T-helper 2 cell (primary cell): ENCODE measurements at regions not wholly inside any gene's neighbourhood (a gene's known extent, or its start where the extent isn't known, plus 50 kb on each side); places are given as distances from the start of the nearest gene placed in this dataset.

Source experiments
- DNase-seq, 5 experiments: peaks; one replicate each; pipeline versions ENCODE4 v3.0.0 to v3.0.0-alpha.2; 2012 to 2022

- no peak for DNase-seq
Measured at GRCh38 chr3:44098656-44099415, 142.8 kb upstream of the TOPAZ1 start.

- DNase-seq = no peak
Measured at GRCh38 chr3:44099566-44100297, 142.0 kb upstream of the TOPAZ1 start.

- DNase-seq = no peak
Measured at GRCh38 chr3:44100298-44100695, 141.4 kb upstream of the TOPAZ1 start.

DNA sequence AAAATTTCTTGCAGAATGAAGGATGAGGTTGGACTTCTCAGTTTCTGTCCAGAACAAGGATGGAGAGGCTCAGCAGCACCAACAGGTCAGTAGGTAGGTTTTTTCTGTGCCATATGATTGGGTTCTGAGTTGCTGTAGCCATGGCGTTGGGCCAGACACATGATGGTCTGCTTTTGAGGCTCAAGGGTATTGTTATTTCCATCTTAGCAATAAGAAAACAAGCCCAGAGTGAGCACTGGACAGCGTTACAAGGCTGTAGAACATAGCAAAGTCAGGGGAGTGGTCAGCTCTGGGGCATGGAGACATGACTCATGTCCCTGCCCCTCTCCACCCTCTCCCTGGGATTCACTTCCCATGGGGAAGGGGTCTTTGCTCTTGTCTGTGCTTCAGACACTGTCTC lies 137.6 kb upstream of the TOPAZ1 start:
- no peak for DNase-seq

- peak in 1 of 5 experiments; percentile 49 for DNase-seq
Measured at GRCh38 chr3:44104668-44105321, 136.9 kb upstream of the TOPAZ1 start.

DNA sequence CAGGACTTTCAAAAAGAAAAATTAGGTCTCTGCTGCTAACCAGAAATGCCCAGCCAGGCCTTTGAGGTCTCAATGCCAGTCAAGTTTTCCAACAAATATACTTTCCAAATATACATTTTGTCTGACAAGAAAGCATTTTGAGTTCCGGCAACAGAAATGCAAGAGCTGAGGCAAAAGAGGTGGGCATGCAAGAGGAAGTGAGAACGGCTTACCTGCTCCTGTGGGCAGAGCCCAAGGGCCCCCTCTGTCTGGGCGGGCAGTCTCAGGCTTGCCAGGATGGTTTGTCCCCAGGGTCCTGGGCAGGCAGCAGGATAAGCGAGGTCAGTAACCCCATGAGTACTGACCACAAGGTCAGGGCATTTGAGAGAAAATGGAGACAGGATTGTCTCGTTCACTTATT lies 136.1 kb upstream of the TOPAZ1 start:
- DNase-seq = no peak

DNA sequence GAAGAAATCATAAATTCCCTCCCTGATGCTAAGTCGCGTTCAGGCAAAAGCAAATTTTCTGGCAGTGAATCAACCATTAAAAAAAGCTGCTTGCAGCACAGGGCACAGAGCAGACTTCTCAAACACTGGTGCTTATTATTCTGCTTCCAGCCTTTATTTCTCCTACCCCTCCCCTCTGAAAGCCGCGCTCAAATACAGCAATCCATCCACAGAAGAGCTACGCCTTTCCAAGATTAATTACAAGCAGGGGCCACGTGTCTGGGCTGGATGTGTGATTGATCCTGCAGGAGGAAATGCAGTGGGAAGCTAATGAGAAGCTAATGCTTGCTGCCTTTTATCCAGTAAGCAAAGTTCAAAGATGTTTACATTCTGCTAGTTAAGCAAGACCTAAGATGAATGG lies 134.9 kb upstream of the TOPAZ1 start:
- no peak for DNase-seq

DNA sequence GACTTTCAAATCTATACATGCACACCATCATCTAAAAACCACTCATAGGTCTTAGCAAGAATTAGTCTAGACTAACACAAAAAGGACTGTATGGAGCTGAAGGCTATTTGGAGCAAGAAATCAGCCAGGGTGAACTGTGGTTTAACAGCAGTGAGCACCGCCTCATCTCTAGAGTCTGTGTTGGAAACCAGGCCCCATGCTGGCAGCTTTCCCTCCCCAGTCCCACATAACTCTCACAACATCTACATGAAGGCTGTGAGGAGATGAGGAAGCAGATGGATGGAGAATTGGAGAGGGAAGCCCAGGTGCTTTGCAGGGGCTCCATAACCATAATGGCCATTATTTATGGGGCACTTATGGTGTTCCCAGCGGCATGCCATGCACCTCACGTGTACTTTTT lies 133.2 kb upstream of the TOPAZ1 start:
- DNase-seq = no peak

DNA sequence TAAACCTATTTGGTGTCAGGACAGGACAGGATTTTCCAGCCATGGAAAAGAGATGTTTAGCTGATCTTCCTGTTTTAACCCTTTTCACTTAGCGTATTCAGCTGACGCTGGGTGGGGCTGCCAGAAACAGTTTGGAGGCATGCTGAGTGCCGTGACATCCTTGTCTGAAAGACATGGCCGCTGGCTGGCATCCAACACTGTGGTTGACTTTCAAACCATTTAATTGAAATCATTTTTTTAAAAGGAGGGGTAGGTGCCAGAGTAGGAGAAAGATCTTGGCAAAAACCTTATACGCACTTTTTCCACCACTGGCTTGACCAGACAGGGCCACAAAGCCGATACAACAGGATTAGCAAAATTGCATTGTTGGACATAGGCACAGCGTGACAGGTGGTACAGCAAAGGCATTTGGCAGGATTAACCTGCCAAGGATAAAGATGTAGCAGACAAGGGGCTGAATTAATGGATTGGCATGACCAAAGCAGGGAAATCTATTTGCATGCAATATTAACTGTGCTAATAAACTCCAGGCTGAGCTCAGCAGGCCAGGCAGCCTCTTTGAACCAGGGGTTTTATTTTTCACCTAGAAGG lies 131.8 kb upstream of the TOPAZ1 start:
- DNase-seq = no peak

DNA sequence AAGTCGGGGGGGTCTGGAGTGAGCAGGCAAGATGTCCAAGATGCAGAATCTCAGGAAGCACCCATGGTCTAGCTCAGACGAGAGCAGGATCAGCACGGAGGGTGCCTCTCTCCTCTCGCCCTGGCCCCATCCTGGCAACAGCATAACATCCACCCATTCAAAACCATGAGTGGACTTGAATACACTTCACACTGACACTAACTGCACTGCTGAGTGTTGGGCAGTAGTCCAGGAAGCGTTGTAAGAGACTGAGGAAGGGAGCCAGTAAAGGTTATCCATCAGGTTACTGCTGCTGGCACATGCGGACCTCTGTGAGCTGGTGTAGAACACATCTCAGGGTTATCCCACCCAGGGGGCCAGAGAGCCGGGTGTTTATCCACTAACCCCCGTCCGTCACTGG lies 131.0 kb upstream of the TOPAZ1 start:
- DNase-seq = no peak

GRCh38 chr3:44111482-44111881 lies 130.2 kb upstream of the TOPAZ1 start:
- no peak for DNase-seq

GRCh38 chr3:44114142-44114541 lies 127.5 kb upstream of the TOPAZ1 start:
- peak in 1 of 5 experiments; percentile 9 for DNase-seq

DNA sequence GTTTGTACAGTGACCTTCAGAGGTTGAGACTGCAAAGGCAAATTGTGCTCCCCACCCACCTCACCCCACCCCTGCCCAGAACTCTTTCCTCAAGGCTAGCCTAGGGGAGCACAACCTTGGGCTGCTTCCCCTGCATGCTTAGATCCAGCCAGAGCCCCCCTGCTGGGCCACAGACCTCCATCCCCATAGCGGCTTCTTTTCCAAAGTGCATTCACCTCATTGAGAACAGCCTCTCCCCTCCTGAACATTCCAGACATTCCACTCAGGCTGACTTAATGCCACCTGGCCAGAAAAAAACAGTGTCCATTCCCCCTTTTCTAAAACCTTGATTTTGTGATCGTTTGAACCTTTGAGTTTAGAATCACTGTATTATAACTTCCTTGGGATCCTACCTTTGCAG lies 124.4 kb upstream of the TOPAZ1 start:
- DNase-seq = no peak

- DNase-seq = no peak
Measured at GRCh38 chr3:44117736-44118135, 124.0 kb upstream of the TOPAZ1 start.

DNA sequence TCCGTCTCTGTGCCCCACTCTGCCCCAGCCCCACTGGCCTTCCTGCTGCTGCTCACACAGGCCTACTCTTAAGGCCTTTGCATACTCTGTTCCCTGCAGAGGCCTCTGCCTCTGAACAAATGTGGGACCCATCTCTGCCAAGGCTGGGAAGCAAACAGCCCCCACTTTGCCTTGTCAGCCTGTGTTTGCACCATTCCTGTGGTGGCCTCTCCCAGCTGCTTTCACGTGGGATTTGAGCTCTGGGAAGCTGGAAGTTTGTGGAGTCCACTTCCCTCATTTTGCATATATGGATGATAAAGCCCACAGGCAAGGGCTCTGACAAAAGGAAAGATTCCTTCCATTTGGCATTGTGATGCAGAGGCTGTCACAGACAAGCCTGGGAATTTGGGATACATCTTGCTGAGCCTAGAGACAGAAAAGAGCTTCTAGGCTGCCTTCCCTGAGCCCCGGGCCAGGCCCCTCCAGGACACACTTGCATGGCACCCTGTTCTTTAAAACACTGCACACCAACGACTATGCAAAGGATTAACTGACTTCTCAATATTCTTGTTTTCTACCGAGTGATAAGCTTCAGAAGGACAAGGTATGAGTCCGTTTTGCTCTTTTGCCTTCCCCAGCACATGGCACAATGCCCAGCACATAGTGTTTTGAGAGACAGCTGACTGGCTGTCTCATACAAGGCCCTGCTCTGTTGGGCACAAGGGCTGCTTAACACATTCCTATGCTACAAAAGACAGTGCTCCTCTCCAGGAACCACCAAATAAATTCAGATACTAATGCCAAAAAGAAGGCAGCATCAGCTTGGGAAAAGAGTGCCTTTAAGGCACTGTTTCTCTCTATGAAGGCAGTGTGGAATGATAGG lies 120.7 kb upstream of the TOPAZ1 start:
- DNase-seq = no peak

DNA sequence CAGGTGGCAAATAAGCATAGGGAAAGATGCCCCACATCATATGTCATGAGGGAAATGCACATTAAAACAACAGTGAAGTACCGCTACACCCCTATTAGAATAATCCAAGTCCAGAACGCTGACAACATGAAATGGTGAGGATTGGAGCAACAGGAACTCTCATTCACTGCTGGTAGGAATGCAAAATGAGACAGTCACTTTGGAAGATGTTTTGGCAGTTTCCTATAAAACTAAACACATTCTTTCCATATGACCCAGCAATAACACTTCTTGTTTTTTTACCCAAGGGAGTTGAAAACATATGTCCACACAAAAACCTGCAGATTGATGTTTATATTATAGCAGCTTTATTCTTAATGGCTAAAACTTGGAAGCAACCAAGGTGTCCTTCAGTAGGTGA lies 116.4 kb upstream of the TOPAZ1 start:
- DNase-seq = no peak

GRCh38 chr3:44125882-44126281 lies 115.8 kb upstream of the TOPAZ1 start:
- no peak for DNase-seq

- no peak for DNase-seq
Measured at GRCh38 chr3:44128057-44128775, 113.5 kb upstream of the TOPAZ1 start.

GRCh38 chr3:44130249-44130648 lies 111.4 kb upstream of the TOPAZ1 start:
- peak in 1 of 5 experiments; percentile 17 for DNase-seq

GRCh38 chr3:44132061-44132460 lies 109.6 kb upstream of the TOPAZ1 start:
- DNase-seq = no peak

GRCh38 chr3:44132593-44132992 lies 109.1 kb upstream of the TOPAZ1 start:
- no peak for DNase-seq

GRCh38 chr3:44136421-44136820 lies 105.3 kb upstream of the TOPAZ1 start:
- no peak for DNase-seq
